GM18909 (cell line): ENCODE measurements at regions not wholly inside any gene's neighbourhood (a gene's known extent, or its start where the extent isn't known, plus 50 kb on each side); places are given as distances from the start of the nearest gene placed in this dataset.
"Not testable (repeated sequence)": the region's sequence is repeated elsewhere in the genome, so short reads cannot be mapped to it uniquely, and the experiment has no call there.

Source experiments
- ATAC-seq: cut with Tn5 transposase; IDR thresholded peaks from one replicate; pipeline ENCODE4 v1.9.1; 2021; ENCODE audit warnings: mild to moderate bottlenecking; ENCODE audit not compliant: unreplicated experiment, poor library complexity

GRCh38 chr5:25060575-25060974 lies 415.8 kb upstream of the CDH10 start:
- no peak for ATAC-seq

GRCh38 chr5:25056836-25057235 lies 412.1 kb upstream of the CDH10 start:
- ATAC-seq: no peak

- no peak for ATAC-seq
Measured at GRCh38 chr5:25033658-25034057, 388.9 kb upstream of the CDH10 start.

- no peak for ATAC-seq
Measured at GRCh38 chr5:25029004-25029403, 384.2 kb upstream of the CDH10 start.

GRCh38 chr5:25027526-25027925 lies 382.7 kb upstream of the CDH10 start:
- ATAC-seq: no peak

- ATAC-seq: no peak
Measured at GRCh38 chr5:25027061-25027460, 382.3 kb upstream of the CDH10 start.

- no peak for ATAC-seq
Measured at GRCh38 chr5:25025831-25026230, 381.1 kb upstream of the CDH10 start.

GRCh38 chr5:25020454-25020853 lies 375.7 kb upstream of the CDH10 start:
- ATAC-seq: no peak

- ATAC-seq: no peak
Measured at GRCh38 chr5:25009063-25009462, 364.3 kb upstream of the CDH10 start.

- no peak for ATAC-seq
Measured at GRCh38 chr5:25006734-25007133, 362.0 kb upstream of the CDH10 start.

GRCh38 chr5:25006237-25006636 lies 361.5 kb upstream of the CDH10 start:
- ATAC-seq: no peak

GRCh38 chr5:25005431-25005830 lies 360.7 kb upstream of the CDH10 start:
- no peak for ATAC-seq

- ATAC-seq: no peak
Measured at GRCh38 chr5:25002371-25002770, 357.6 kb upstream of the CDH10 start.

- ATAC-seq: no peak
Measured at GRCh38 chr5:24999732-25000131, 355.0 kb upstream of the CDH10 start.

- no peak for ATAC-seq
Measured at GRCh38 chr5:24998641-24999040, 353.9 kb upstream of the CDH10 start.

- no peak for ATAC-seq
Measured at GRCh38 chr5:24986326-24986725, 341.5 kb upstream of the CDH10 start.

- not testable (repeated sequence) for ATAC-seq
Measured at GRCh38 chr5:24978552-24978951, 333.8 kb upstream of the CDH10 start.

- no peak for ATAC-seq
Measured at GRCh38 chr5:24963611-24964010, 318.8 kb upstream of the CDH10 start.

GRCh38 chr5:24923400-24923799 lies 278.6 kb upstream of the CDH10 start:
- ATAC-seq: no peak

- no peak for ATAC-seq
Measured at GRCh38 chr5:24918676-24919075, 273.9 kb upstream of the CDH10 start.

- ATAC-seq: no peak
Measured at GRCh38 chr5:24916863-24917262, 272.1 kb upstream of the CDH10 start.

- no peak for ATAC-seq
Measured at GRCh38 chr5:24909210-24909609, 264.4 kb upstream of the CDH10 start.

GRCh38 chr5:24906689-24907088 lies 261.9 kb upstream of the CDH10 start:
- ATAC-seq: no peak
